HG03575 (cell line): ENCODE measurements at regions not wholly inside any gene's neighbourhood (a gene's known extent, or its start where the extent isn't known, plus 50 kb on each side); places are given as distances from the start of the nearest gene placed in this dataset.

Experiments
- ATAC-seq: cut with Tn5 transposase; IDR thresholded peaks from one replicate; pipeline ENCODE4 v1.9.1; 2021; ENCODE audit not compliant: unreplicated experiment, insufficient number of reproducible peaks, low FRiP score; ENCODE audit errors: extremely low read depth

DNA sequence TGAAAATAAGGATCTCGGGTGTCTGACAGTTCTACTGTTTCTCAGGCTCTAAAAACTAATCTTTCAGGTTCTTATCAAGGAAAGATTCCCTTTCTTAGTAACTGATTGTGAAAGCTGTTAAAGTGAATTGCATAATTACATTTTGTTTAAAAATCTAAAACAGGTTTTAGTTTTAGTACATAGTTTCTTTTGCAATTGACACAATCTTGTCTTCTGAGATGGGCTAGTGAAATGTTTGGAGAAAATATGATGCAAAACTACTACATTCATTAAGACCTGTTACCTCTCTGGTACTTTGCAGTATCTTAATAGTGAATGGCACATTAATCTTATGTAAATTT is 298.4 kb downstream of the UTRN start:
- ATAC-seq = no peak

- no peak for ATAC-seq
These were observed 300.2 kb downstream of the UTRN start for GRCh38 chr6:144585217-144585814.

- no peak for ATAC-seq
These were observed 301.9 kb downstream of the UTRN start for GRCh38 chr6:144586986-144587385.

DNA sequence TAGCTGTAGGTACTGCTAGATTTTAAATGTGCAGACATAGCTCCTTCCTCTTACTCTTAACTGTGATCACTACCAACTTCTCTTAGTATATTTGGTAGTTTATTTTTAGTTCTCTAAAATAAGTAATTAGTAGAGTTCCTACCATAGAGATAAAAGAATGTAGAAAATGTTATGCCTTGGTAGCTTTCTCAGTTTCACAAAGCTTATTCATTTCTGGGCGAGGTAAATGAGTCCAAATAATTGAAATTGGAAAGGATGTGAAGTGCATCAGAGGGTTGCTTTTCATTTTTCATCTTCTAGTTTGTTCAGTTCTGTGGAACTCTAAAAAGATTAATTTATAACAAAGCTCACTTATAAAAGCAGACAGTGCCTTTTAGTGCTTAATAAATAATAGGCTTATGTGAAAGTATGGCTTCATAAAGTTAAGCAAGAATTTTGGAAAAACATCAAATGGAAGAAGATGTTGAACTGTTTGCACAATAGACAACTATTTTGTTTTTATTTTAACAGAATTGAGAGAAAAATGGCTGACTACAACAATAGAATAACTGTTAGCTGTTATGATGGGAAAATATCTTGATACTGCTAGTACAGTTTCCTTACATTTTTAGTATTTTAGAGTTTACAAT is 303.7 kb downstream of the UTRN start:
- peak; percentile 59 for ATAC-seq

GRCh38 chr6:144590532-144590931 is 305.4 kb downstream of the UTRN start:
- no peak for ATAC-seq

DNA sequence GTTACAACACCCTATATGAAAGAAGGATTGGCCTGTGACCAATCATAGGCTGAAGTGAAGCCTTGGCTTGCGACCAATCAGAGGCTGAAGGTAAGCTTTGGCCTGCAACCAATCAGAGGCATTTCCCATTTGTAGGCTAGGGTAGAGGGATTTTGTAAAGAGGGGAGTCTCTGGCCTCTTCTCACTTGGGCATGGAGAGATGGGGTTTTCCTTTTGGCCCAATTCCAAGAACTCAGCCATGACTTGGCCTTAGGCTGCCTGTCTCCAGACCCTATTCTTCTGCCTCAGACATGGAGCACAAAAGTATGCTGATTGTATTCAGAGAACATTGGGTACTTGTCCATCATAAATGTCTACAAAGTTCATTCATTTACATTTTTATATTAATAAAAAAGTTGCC is 308.3 kb downstream of the UTRN start:
- ATAC-seq = no peak

DNA sequence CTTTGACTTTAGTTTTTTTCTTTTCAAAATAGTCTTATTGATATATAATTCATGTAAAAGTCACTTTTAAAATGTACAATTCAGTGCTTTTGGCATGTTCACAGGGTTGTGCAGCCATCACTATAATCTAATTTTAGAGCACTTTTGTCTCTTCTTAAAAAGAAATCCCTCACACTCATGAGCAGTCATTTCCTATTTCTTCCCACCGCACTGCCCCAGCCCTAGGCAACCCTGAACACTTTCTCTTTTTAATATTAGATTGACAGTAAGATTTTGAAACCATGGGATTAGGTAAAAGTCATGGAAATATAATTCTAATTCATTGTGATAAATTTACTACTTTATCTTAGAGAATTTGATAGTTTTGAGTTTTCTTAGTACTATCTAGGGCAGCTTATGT is 309.4 kb downstream of the UTRN start:
- ATAC-seq = no peak

DNA sequence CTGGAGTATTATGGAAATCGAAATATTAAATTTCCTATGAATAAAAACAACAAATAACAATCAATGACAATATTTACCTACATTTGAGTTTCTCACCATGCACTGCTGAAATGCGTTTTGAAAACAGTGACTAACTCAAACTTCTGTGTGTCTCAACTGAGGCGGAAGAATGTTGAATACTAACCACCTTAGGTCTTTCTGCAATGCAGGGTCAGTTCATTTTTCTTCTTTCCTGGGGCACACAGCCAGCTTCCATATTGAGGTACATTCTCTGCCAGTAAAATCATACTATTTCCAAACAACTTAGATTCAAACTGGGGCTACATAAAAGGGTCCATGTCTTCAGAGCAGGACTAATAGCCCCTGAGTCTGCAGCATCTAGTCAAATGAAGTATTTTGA is 310.1 kb downstream of the UTRN start:
- ATAC-seq = no peak

DNA sequence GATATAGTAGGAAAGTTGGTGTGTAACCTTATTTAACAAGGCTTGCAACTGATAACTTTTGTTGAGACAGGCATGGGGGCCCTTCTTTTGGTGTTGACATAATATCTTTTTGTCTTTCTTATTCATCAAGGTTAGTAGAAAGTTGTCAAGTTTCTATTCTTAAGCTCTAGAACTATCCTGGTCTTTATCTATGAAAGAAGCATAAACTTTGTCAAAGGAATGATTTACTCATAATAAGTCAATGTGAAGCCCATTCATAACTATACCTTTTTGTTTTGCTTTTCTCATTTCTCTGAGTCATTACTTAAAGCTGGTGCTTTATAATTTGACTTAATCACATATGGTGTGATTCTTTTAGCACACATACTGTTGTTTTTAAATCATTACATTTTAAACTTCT is 312.4 kb downstream of the UTRN start:
- ATAC-seq = no peak

- no peak for ATAC-seq
These were observed 314.5 kb downstream of the UTRN start for GRCh38 chr6:144599615-144600014.

- no peak for ATAC-seq
These were observed 316.1 kb downstream of the UTRN start for GRCh38 chr6:144601221-144601620.

DNA sequence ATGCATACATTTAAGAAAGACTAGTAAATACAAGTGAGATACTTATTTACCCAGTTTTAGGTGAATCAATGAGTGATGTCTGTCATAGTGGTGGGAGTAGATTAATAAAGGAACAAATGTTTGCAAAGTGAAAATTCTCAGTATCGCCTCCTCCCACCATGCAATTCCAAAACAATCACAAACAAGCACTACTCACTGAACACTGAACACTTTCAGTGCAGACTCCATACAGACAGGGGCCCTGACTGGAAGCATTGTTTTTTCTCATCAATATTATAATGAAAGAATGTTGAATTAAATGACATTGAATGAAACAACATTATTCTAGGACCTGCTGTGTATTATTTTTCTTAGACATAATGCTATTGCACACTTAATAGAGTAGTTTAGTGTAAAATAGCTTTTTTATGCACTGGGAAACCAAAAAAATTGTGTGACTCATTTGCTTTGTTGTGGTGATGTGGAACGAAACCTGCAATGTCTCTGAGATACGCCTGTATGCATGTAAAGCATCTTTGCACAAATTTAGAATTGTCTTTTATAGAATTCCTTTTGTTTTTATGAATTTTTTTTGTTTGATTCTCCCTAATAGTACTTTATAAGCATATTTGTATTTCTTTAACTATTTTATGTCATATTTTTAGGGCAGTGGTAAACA is 317.5 kb downstream of the UTRN start:
- no peak for ATAC-seq

GRCh38 chr6:144606083-144606482 is 320.9 kb downstream of the UTRN start:
- ATAC-seq = no peak

DNA sequence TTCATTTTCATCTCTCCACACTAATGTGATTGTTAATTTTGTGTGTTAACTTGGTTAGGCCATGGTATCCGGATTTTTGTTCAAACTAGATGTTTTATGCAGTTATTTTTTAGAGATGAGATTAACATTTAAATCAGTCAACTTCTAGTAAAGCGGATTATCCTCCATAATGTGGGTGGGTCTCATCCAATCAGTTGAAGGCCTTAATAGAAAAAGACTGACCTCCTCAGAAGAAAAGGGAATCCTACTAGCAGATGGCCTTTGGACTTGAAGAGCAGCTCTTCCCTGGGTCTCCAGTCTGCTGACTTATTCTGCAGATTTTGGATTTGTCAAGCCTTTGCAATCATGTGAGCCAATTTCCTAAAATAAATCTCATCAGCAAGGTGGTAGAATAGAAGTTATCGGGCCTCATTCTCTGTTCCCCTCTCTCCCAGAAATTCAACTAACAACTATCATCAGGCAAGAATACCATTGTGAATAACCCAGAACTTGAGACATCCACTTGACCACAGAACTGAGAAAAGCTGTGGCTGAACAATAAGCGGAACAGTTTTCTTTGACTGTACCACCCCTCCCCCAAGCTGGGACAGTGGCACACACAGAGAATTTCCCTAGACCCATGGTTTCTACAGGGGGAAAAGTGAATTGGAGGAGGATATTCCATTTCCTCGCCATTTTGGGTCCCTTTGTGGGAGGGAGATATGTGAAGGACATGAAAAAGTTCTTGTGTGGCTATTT is 323.0 kb downstream of the UTRN start:
- no peak for ATAC-seq

- ATAC-seq = no peak
These were observed 327.7 kb downstream of the UTRN start for GRCh38 chr6:144612811-144613210.

DNA sequence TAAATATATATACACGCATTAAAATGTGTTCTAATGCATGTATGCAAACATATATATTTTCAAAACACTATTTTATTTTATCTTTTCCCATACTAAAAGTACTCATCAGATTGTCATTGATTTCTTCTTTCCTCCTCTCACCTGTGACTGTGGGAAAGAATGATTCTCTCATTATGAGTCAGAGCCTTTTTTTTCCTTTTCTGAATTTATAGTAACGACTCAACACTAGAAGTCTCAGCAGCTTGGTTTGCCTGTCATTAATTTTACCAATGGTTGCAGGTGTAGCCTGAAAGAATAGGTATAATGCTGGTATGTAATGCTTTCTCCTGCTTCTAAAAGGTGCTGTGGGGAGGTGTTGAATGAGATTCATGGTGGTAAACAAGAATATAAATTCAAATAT is 328.7 kb downstream of the UTRN start:
- ATAC-seq = no peak

DNA sequence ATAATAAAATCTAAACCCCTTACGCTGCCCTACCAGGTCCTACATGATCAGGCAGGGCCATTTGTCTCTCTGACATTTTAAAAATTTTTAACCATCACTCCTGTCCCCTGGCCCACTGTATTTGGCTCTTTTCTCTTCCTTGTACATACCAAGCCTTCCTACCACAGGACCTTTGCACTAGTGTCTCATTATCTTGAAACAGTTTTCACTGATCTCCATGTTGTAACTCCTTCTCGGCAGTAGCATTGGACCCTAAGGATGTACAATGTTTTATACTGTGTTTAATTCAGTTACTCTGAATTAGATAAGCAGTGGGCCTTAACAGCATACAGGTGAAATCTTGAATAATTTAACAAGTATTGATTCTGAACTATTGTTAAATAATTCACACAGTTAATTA is 330.7 kb downstream of the UTRN start:
- no peak for ATAC-seq

- ATAC-seq = no peak
These were observed 332.1 kb downstream of the UTRN start for GRCh38 chr6:144617191-144617590.

- no peak for ATAC-seq
These were observed 332.6 kb downstream of the UTRN start for GRCh38 chr6:144617708-144618107.

GRCh38 chr6:144619966-144620365 is 334.8 kb downstream of the UTRN start:
- no peak for ATAC-seq
